ENCODE measurements at regions not wholly inside any gene's neighbourhood (a gene's known extent, or its start where the extent isn't known, plus 50 kb on each side); places are given as distances from the start of the nearest gene placed in this dataset.

GRCh38 chr10:26621243-26621888, 76.1 kb upstream of the PDSS1 start:
- Histone ChIP-seq H3K4me1 (ENCODE audit: control insufficient read depth in 1 of 2, extremely low read depth in 1 of 2, insufficient read depth in 2 of 2, low read length in 2 of 2) (peaks cover 0 to 10% of the 10 kb centered on the region in 2 experiments), H3K36me3 (ENCODE audit: control insufficient read depth in 2 of 2, extremely low read depth in 1 of 2, insufficient read depth in 1 of 2, low read length in 1 of 2) (no peaks in the 10 kb centered on the region), H3K4me3 (ENCODE audit: control insufficient read depth in 1 of 2, extremely low read depth in 1 of 2, low read length in 1 of 2) (no peak overlapping the region), H3K27ac (ENCODE audit: low read length) (no peak overlapping the region), H3K9me3 (no peaks in the 10 kb centered on the region), H3K27me3 (replicated peaks in 1 of 2; ENCODE audit: control insufficient read depth in 2 of 2, extremely low read depth in 1 of 2, insufficient read depth in 2 of 2, low read length in 1 of 2) (peaks cover 0 to 16% of the 10 kb centered on the region in 2 experiments)
- ChIA-PET CTCF (no interaction called here), POLR2A (no interaction called here)
- H3K27ac Mint-ChIP-seq = peak overlapping the region in 1 of 2 donors; percentile 77
- no peaks in the 10 kb centered on the region for H3K9me3 Mint-ChIP-seq
- DNase-seq (no peak), ATAC-seq (replicated peaks in 1 of 4) (no peak)
- no peaks in the 10 kb centered on the region for H3K36me3 Mint-ChIP-seq
- H3K27me3 Mint-ChIP-seq = peaks cover 13 to 35% of the 10 kb centered on the region in 2 donors
- 92% methylated on average over 2 of the region's 7 CpGs for WGBS (ENCODE audit: insufficient coverage)
- H3K4me1 Mint-ChIP-seq = peaks cover 6 to 12% (median 9%) of the 10 kb centered on the region in 3 donors
- H3K4me3 Mint-ChIP-seq = peak overlapping the region; percentile 56 to 73 (median 60)

GRCh38 chr10:26621889-26622711, 75.4 kb upstream of the PDSS1 start:
- ChIA-PET POLR2A (no interaction called here), CTCF (no interaction called here)
- Mint-ChIP-seq H3K36me3 (no peaks in the 10 kb centered on the region), H3K27me3 (peaks cover 14 to 35% of the 10 kb centered on the region in 2 donors), H3K27ac (peak overlapping the region in 1 of 2 donors; percentile 77), H3K4me3 (peak overlapping the region; percentile 56 to 73 (median 60)), H3K4me1 (peaks cover 6 to 12% (median 9%) of the 10 kb centered on the region in 3 donors), H3K9me3 (no peaks in the 10 kb centered on the region)
- Histone ChIP-seq H3K4me3 (ENCODE audit: control insufficient read depth in 1 of 2, extremely low read depth in 1 of 2, low read length in 1 of 2) (peak overlapping the region; percentile 37 to 63), H3K4me1 (ENCODE audit: control insufficient read depth in 1 of 2, extremely low read depth in 1 of 2, insufficient read depth in 2 of 2, low read length in 2 of 2) (peaks cover 0 to 10% of the 10 kb centered on the region in 2 experiments), H3K36me3 (ENCODE audit: control insufficient read depth in 2 of 2, extremely low read depth in 1 of 2, insufficient read depth in 1 of 2, low read length in 1 of 2) (no peaks in the 10 kb centered on the region), H3K27me3 (replicated peaks in 1 of 2; ENCODE audit: control insufficient read depth in 2 of 2, extremely low read depth in 1 of 2, insufficient read depth in 2 of 2, low read length in 1 of 2) (peaks cover 0 to 16% of the 10 kb centered on the region in 2 experiments), H3K27ac (ENCODE audit: low read length) (no peak overlapping the region), H3K9me3 (no peaks in the 10 kb centered on the region)
- ATAC-seq (replicated peaks in 1 of 4) = peak; percentile 54 to 81 (median 70)
- DNase-seq = peak in 9 of 35 experiments; percentile 3 to 42 (median 16)
- 18% methylated on average over 37 of the region's 47 CpGs for WGBS (ENCODE audit: insufficient coverage)

- H3K4me3 ChIP-seq (ENCODE audit: control insufficient read depth in 1 of 2, extremely low read depth in 1 of 2, low read length in 1 of 2) = peak overlapping the region in 1 of 2 donors; percentile 63
- WGBS (ENCODE audit: insufficient coverage) = 88% methylated on average over 7 of the region's 7 CpGs
- H3K9me3 ChIP-seq = no peaks in the 10 kb centered on the region
- ChIA-PET CTCF (no interaction called here), POLR2A (no interaction called here)
- Mint-ChIP-seq H3K4me1 (peaks cover 6 to 12% (median 9%) of the 10 kb centered on the region in 3 donors), H3K9me3 (no peaks in the 10 kb centered on the region), H3K27ac (no peak overlapping the region), H3K27me3 (peaks cover 14 to 40% of the 10 kb centered on the region in 2 donors), H3K36me3 (no peaks in the 10 kb centered on the region), H3K4me3 (peak overlapping the region; percentile 2 to 73 (median 8))
- H3K27ac ChIP-seq (ENCODE audit: low read length) = no peak overlapping the region
- no peaks in the 10 kb centered on the region for H3K36me3 ChIP-seq (ENCODE audit: control insufficient read depth in 2 of 2, extremely low read depth in 1 of 2, insufficient read depth in 1 of 2, low read length in 1 of 2)
- no peak for ATAC-seq (replicated peaks in 1 of 4)
- peaks cover 0 to 16% of the 10 kb centered on the region in 2 experiments for H3K27me3 ChIP-seq (replicated peaks in 1 of 2; ENCODE audit: control insufficient read depth in 2 of 2, extremely low read depth in 1 of 2, insufficient read depth in 2 of 2, low read length in 1 of 2)
- H3K4me1 ChIP-seq (ENCODE audit: control insufficient read depth in 1 of 2, extremely low read depth in 1 of 2, insufficient read depth in 2 of 2, low read length in 2 of 2) = peaks cover 0 to 10% of the 10 kb centered on the region in 2 experiments
- DNase-seq = no peak
Measured at GRCh38 chr10:26622891-26623290, 74.6 kb upstream of the PDSS1 start.

- Mint-ChIP-seq H3K9me3 (no peaks in the 10 kb centered on the region), H3K36me3 (no peaks in the 10 kb centered on the region), H3K4me1 (peaks cover 6 to 12% (median 9%) of the 10 kb centered on the region in 3 donors), H3K27me3 (peaks cover 14 to 40% of the 10 kb centered on the region in 2 donors), H3K4me3 (no peak overlapping the region), H3K27ac (no peak overlapping the region)
- peaks cover 0 to 18% of the 10 kb centered on the region in 2 experiments for H3K27me3 ChIP-seq (replicated peaks in 1 of 2; ENCODE audit: control insufficient read depth in 2 of 2, extremely low read depth in 1 of 2, insufficient read depth in 2 of 2, low read length in 1 of 2)
- ChIA-PET CTCF (no interaction called here), POLR2A (no interaction called here)
- H3K9me3 ChIP-seq = no peaks in the 10 kb centered on the region
- H3K4me3 ChIP-seq (ENCODE audit: control insufficient read depth in 1 of 2, extremely low read depth in 1 of 2, low read length in 1 of 2) = no peak overlapping the region
- H3K4me1 ChIP-seq (ENCODE audit: control insufficient read depth in 1 of 2, extremely low read depth in 1 of 2, insufficient read depth in 2 of 2, low read length in 2 of 2) = peaks cover 0 to 10% of the 10 kb centered on the region in 2 experiments
- no peak overlapping the region for H3K27ac ChIP-seq (ENCODE audit: low read length)
- WGBS (ENCODE audit: insufficient coverage) = no CpG with 5 or more reads among the region's 3 CpGs
- no peaks in the 10 kb centered on the region for H3K36me3 ChIP-seq (ENCODE audit: control insufficient read depth in 2 of 2, extremely low read depth in 1 of 2, insufficient read depth in 1 of 2, low read length in 1 of 2)
- ATAC-seq (replicated peaks in 1 of 4) (no peak), DNase-seq (no peak)
Measured at GRCh38 chr10:26624006-26624405, 73.5 kb upstream of the PDSS1 start.

GRCh38 chr10:26626066-26626465, 71.4 kb upstream of the PDSS1 start:
- POLR2A ChIA-PET = no interaction called here
- Histone ChIP-seq H3K4me3 (ENCODE audit: control insufficient read depth in 1 of 2, extremely low read depth in 1 of 2, low read length in 1 of 2) (no peak overlapping the region), H3K36me3 (ENCODE audit: control insufficient read depth in 2 of 2, extremely low read depth in 1 of 2, insufficient read depth in 1 of 2, low read length in 1 of 2) (no peaks in the 10 kb centered on the region), H3K4me1 (ENCODE audit: control insufficient read depth in 1 of 2, extremely low read depth in 1 of 2, insufficient read depth in 2 of 2, low read length in 2 of 2) (peaks cover 0 to 10% of the 10 kb centered on the region in 2 experiments), H3K27me3 (replicated peaks in 1 of 2; ENCODE audit: control insufficient read depth in 2 of 2, extremely low read depth in 1 of 2, insufficient read depth in 2 of 2, low read length in 1 of 2) (peaks cover 0 to 18% of the 10 kb centered on the region in 2 experiments), H3K27ac (ENCODE audit: low read length) (no peak overlapping the region), H3K9me3 (no peaks in the 10 kb centered on the region)
- CTCF ChIA-PET = interaction anchor here in 1 of 2 donors (0.6 kb wide), 1 partner anchor 189 kb away, joined by 4 read pairs; no protein-coding TSS in a partner anchor
- Mint-ChIP-seq H3K36me3 (no peaks in the 10 kb centered on the region), H3K27ac (no peak overlapping the region), H3K4me1 (peaks cover 6 to 12% (median 9%) of the 10 kb centered on the region in 3 donors), H3K9me3 (no peaks in the 10 kb centered on the region), H3K27me3 (peaks cover 17 to 45% of the 10 kb centered on the region in 2 donors), H3K4me3 (no peak overlapping the region)
- DNase-seq (no peak), ATAC-seq (replicated peaks in 1 of 4) (no peak)
- no CpG with 5 or more reads among the region's 3 CpGs for WGBS (ENCODE audit: insufficient coverage)

- ATAC-seq (replicated peaks in 1 of 4) (no peak), DNase-seq (no peak)
- no peaks in the 10 kb centered on the region for H3K9me3 Mint-ChIP-seq
- H3K36me3 ChIP-seq (ENCODE audit: control insufficient read depth in 2 of 2, extremely low read depth in 1 of 2, insufficient read depth in 1 of 2, low read length in 1 of 2) = no peaks in the 10 kb centered on the region
- no peak overlapping the region for H3K4me3 ChIP-seq (ENCODE audit: control insufficient read depth in 1 of 2, extremely low read depth in 1 of 2, low read length in 1 of 2)
- no peak overlapping the region for H3K4me3 Mint-ChIP-seq
- H3K27ac ChIP-seq (ENCODE audit: low read length) = no peak overlapping the region
- POLR2A ChIA-PET = no interaction called here
- H3K4me1 Mint-ChIP-seq = peaks cover 0 to 7% (median 4%) of the 10 kb centered on the region in 3 donors
- peaks cover 0 to 12% of the 10 kb centered on the region in 2 experiments for H3K27me3 ChIP-seq (replicated peaks in 1 of 2; ENCODE audit: control insufficient read depth in 2 of 2, extremely low read depth in 1 of 2, insufficient read depth in 2 of 2, low read length in 1 of 2)
- H3K4me1 ChIP-seq (ENCODE audit: control insufficient read depth in 1 of 2, extremely low read depth in 1 of 2, insufficient read depth in 2 of 2, low read length in 2 of 2) = peaks cover 0 to 5% of the 10 kb centered on the region in 2 experiments
- 78% methylated on average over 2 of the region's 3 CpGs for WGBS (ENCODE audit: insufficient coverage)
- no peaks in the 10 kb centered on the region for H3K36me3 Mint-ChIP-seq
- no peaks in the 10 kb centered on the region for H3K9me3 ChIP-seq
- no peak overlapping the region for H3K27ac Mint-ChIP-seq
- CTCF ChIA-PET = no interaction called here
- peaks cover 17 to 43% of the 10 kb centered on the region in 2 donors for H3K27me3 Mint-ChIP-seq
Measured at GRCh38 chr10:26627324-26627723, 70.2 kb upstream of the PDSS1 start.
